ENCODE measurements at regions not wholly inside any gene's neighbourhood (a gene's known extent, or its start where the extent isn't known, plus 50 kb on each side); places are given as distances from the start of the nearest gene placed in this dataset. TPM values are rescaled to one million over a fixed set of nuclear protein-coding genes. Genes with fewer than 3 reads are reported as not detected.

GRCh38 chr2:111712940-111713515, 171.0 kb downstream of the ANAPC1 start:
- Mint-ChIP-seq H3K27me3 (peaks cover 11% of the 10 kb centered on the region), H3K27ac (no peak overlapping the region), H3K36me3 (ENCODE audit: low read depth) (no peaks in the 10 kb centered on the region), H3K4me3 (no peak overlapping the region), H3K4me1 (no peaks in the 10 kb centered on the region), H3K9me3 (ENCODE audit: low read depth) (no peaks in the 10 kb centered on the region)
- intact Hi-C loops (cut with DNase I, micrococcal nuclease) = no loop called here
- ChIA-PET CTCF (no interaction called here), POLR2A (no interaction called here)
- ATAC-seq (no peak), DNase-seq (no peak)

- Mint-ChIP-seq H3K27me3 (peaks cover 9% of the 10 kb centered on the region), H3K4me3 (no peak overlapping the region), H3K36me3 (ENCODE audit: low read depth) (no peaks in the 10 kb centered on the region), H3K4me1 (peaks cover 4% of the 10 kb centered on the region), H3K27ac (no peak overlapping the region), H3K9me3 (ENCODE audit: low read depth) (no peaks in the 10 kb centered on the region)
- ATAC-seq = no peak
- ChIA-PET CTCF (no interaction called here), POLR2A (no interaction called here)
- no peak for DNase-seq
- intact Hi-C loops (cut with DNase I, micrococcal nuclease) = no loop called here
These were observed 167.7 kb downstream of the ANAPC1 start for GRCh38 chr2:111715987-111716904.

GRCh38 chr2:111716905-111717775, 166.9 kb downstream of the ANAPC1 start:
- CTCF ChIA-PET = interaction anchor here (0.7 kb wide), 1 partner anchor 882 kb away, joined by 3 read pairs; no protein-coding TSS in a partner anchor
- ATAC-seq = no peak

More at GRCh38 chr2:111716905-111717775, 166.9 kb downstream of the ANAPC1 start:
- H3K36me3 Mint-ChIP-seq (ENCODE audit: low read depth) = no peaks in the 10 kb centered on the region
- peaks cover 4% of the 10 kb centered on the region for H3K4me1 Mint-ChIP-seq
- intact Hi-C loops (cut with DNase I, micrococcal nuclease) = no loop called here
- DNase-seq = no peak
- H3K9me3 Mint-ChIP-seq (ENCODE audit: low read depth) = no peaks in the 10 kb centered on the region
- no peak overlapping the region for H3K27ac Mint-ChIP-seq
- no peak overlapping the region for H3K4me3 Mint-ChIP-seq
- H3K27me3 Mint-ChIP-seq = peaks cover 5% of the 10 kb centered on the region
- POLR2A ChIA-PET = no interaction called here

Small RNAs in the stretch of these regions (microRNA-seq; reads per million reads assigned to microRNA genes)
- not detected for gene MIR4435-2 (ENCODE audit: borderline replicate concordance)

Measured in activated CD4-positive, alpha-beta T cell treated with anti-CD3 and anti-CD28 coated beads for 36 hours (primary cell).